DOHH2 (cell line): ENCODE measurements at regions not wholly inside any gene's neighbourhood (a gene's known extent, or its start where the extent isn't known, plus 50 kb on each side); places are given as distances from the start of the nearest gene placed in this dataset.

Experiments
- EZH2phosphoT487 ChIP-seq: fragments of 200-600 bp; sonication (generic); IDR thresholded peaks from 2 replicates; pipeline ENCODE4 v1.6.1; 2017; ENCODE audit warnings: borderline replicate concordance, mild to moderate bottlenecking, antibody characterized with exemption, low read length, moderate library complexity, mixed read lengths
- TF ChIP-seq, protein P1 (sequence below): fragments of 200-600 bp; sonication (generic); IDR thresholded peaks from one replicate; pipeline ENCODE4 v1.5.1; 2014; ENCODE audit warnings: antibody characterized with exemption, mild to moderate bottlenecking, low read depth, low read length; ENCODE audit not compliant: poor library complexity, severe bottlenecking

DNA sequence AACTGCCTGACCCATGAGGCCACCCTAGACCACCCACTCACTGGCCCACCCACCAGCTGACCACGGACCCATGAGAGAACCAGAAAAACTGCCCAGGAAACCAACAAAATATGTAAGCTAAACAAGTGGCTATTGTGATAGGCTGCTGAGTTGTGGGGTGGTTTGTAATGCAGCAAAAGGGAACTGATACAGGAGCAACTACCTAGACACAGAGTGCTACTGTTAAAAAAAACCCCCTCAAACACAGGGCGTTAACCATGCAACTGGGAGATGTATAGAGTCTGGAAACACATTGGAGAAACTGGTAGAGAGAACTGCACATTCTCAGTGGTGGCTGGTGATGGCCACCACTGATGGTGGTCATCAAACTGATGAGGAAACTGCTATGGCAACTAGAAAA, 206.3 kb upstream of the GYPC start:
- TF ChIP-seq, protein P1, sequence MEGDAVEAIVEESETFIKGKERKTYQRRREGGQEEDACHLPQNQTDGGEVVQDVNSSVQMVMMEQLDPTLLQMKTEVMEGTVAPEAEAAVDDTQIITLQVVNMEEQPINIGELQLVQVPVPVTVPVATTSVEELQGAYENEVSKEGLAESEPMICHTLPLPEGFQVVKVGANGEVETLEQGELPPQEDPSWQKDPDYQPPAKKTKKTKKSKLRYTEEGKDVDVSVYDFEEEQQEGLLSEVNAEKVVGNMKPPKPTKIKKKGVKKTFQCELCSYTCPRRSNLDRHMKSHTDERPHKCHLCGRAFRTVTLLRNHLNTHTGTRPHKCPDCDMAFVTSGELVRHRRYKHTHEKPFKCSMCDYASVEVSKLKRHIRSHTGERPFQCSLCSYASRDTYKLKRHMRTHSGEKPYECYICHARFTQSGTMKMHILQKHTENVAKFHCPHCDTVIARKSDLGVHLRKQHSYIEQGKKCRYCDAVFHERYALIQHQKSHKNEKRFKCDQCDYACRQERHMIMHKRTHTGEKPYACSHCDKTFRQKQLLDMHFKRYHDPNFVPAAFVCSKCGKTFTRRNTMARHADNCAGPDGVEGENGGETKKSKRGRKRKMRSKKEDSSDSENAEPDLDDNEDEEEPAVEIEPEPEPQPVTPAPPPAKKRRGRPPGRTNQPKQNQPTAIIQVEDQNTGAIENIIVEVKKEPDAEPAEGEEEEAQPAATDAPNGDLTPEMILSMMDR: no peak
- TF ChIP-seq EZH2phosphoT487: no peak
